Mesendoderm (in vitro differentiated cells): ENCODE measurements at regions not wholly inside any gene's neighbourhood (a gene's known extent, or its start where the extent isn't known, plus 50 kb on each side); places are given as distances from the start of the nearest gene placed in this dataset.

Source experiments
- DNase-seq: peaks from one replicate; pipeline ENCODE4 v3.0.0; 2013
- H2AK5ac ChIP-seq: 2 replicates; pipeline ENCODE4 v1.6.1; 2013; ENCODE audit warnings: low read length, inconsistent platforms
- H2BK120ac ChIP-seq: 2 replicates; pipeline ENCODE4 v1.6.1; 2013; ENCODE audit warnings: low read depth, mild to moderate bottlenecking, low read length, moderate library complexity, mixed read lengths
- H2BK15ac ChIP-seq: replicated peaks from 2 replicates; pipeline ENCODE4 v1.6.1; 2013; ENCODE audit warnings: low read depth, mild to moderate bottlenecking, moderate library complexity
- H2BK5ac ChIP-seq: 2 replicates; pipeline ENCODE4 v1.6.1; 2013; ENCODE audit warnings: low read length, inconsistent platforms
- H3K18ac ChIP-seq: 2 replicates; pipeline ENCODE4 v1.6.1; 2013; ENCODE audit warnings: mild to moderate bottlenecking, low read length, mixed read lengths
- H3K23ac ChIP-seq: one replicate; pipeline ENCODE4 v1.6.1; 2013; ENCODE audit warnings: low read length
- H3K27ac ChIP-seq: 2 replicates; pipeline ENCODE4 v1.5.1; 2013; ENCODE audit warnings: low read depth, mild to moderate bottlenecking, inconsistent platforms, low read length, moderate library complexity
- H3K27me3 ChIP-seq: 2 replicates; pipeline ENCODE4 v1.6.1; 2013; ENCODE audit warnings: low read length, control low read depth, mild to moderate bottlenecking, inconsistent platforms; ENCODE audit not compliant: insufficient read depth, poor library complexity
- H3K36me3 ChIP-seq: 2 replicates; pipeline ENCODE4 v1.6.1; 2013; ENCODE audit warnings: low read length, inconsistent platforms; ENCODE audit not compliant: control insufficient read depth, insufficient read depth
- H3K4ac ChIP-seq: one replicate; pipeline ENCODE4 v1.6.1; 2013; ENCODE audit warnings: low read depth, mild to moderate bottlenecking, low read length, moderate library complexity
- H3K4me1 ChIP-seq: 2 replicates; pipeline ENCODE4 v1.6.1; 2013; ENCODE audit warnings: low read depth, low read length, inconsistent platforms; ENCODE audit not compliant: control insufficient read depth
- H3K4me2 ChIP-seq: 2 replicates; pipeline ENCODE4 v1.6.1; 2013; ENCODE audit warnings: low read length
- H3K4me3 ChIP-seq: 2 replicates; pipeline ENCODE4 v1.5.1; 2013; ENCODE audit warnings: mild to moderate bottlenecking, low read length
- H3K56ac ChIP-seq: one replicate; pipeline ENCODE4 v1.6.1; 2013; ENCODE audit warnings: low read length
- H3K79me1 ChIP-seq: 2 replicates; pipeline ENCODE4 v1.6.1; 2013; ENCODE audit warnings: low read length, inconsistent platforms
- H3K79me2 ChIP-seq: 2 replicates; pipeline ENCODE4 v1.6.1; 2013; ENCODE audit warnings: mild to moderate bottlenecking, low read length; ENCODE audit not compliant: control insufficient read depth, insufficient read depth
- H3K9ac ChIP-seq: 2 replicates; pipeline ENCODE4 v1.6.1; 2013; ENCODE audit warnings: low read length, inconsistent platforms
- H4K5ac ChIP-seq: one replicate; pipeline ENCODE4 v1.6.1; 2013; ENCODE audit warnings: low read length
- H4K8ac ChIP-seq: one replicate; pipeline ENCODE4 v1.6.1; 2013; ENCODE audit warnings: low read depth, mild to moderate bottlenecking, control low read depth, low read length, moderate library complexity
- WGBS: extraction: QIAGEN DNeasy Blood & Tissue Kit; methylation state at CpG from one replicate; pipeline ENCODE4 v1.1.7; 2013; ENCODE audit warnings: low lambda C conversion rate, missing lambda C conversion rate; ENCODE audit not compliant: insufficient coverage; ENCODE audit errors: extremely low coverage; 5-methylcytosine and 5-hydroxymethylcytosine counted together

DNA sequence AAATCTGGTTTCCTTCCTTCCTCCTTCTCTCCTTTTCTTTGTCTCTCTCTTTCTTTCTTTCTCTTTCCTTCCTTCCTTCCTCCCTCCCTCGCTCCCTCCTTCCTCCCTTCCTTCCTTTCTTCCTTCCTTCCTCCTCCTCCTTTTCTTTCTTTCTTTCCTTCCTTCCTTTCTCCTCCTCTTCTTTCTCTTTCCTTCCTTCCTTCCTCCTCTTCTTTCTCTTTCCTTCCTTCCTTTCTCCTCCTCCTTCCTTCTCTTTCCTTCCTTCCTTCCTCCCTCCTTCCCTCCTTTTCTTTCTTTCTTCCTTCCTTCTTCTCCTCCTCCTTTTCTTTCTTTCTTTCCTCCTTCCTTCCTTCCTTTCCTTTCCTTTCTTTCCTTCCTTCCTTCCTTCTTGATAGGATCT lies 61.2 kb downstream of the VIP start:
- no peak overlapping the region for H2BK15ac ChIP-seq
- H3K4me1 ChIP-seq: no peaks in the 10 kb centered on the region
- no peak overlapping the region for H3K27ac ChIP-seq
- no peak overlapping the region for H3K23ac ChIP-seq
- no peak overlapping the region for H4K8ac ChIP-seq
- H2BK5ac ChIP-seq: no peak overlapping the region
- no peak overlapping the region for H3K4ac ChIP-seq
- no peak for DNase-seq
- no peaks in the 10 kb centered on the region for H3K79me2 ChIP-seq
- H2AK5ac ChIP-seq: no peak overlapping the region
- H3K9ac ChIP-seq: no peak overlapping the region
- H3K4me2 ChIP-seq: no peak overlapping the region
- no peak overlapping the region for H4K5ac ChIP-seq
- no peaks in the 10 kb centered on the region for H3K36me3 ChIP-seq
- H3K4me3 ChIP-seq: no peak overlapping the region
- H3K18ac ChIP-seq: no peak overlapping the region
- no CpG with 5 or more reads among the region's 1 CpG for WGBS
- no peak overlapping the region for H2BK120ac ChIP-seq
- H3K56ac ChIP-seq: no peak overlapping the region
- H3K27me3 ChIP-seq: no peaks in the 10 kb centered on the region
- no peaks in the 10 kb centered on the region for H3K79me1 ChIP-seq

DNA sequence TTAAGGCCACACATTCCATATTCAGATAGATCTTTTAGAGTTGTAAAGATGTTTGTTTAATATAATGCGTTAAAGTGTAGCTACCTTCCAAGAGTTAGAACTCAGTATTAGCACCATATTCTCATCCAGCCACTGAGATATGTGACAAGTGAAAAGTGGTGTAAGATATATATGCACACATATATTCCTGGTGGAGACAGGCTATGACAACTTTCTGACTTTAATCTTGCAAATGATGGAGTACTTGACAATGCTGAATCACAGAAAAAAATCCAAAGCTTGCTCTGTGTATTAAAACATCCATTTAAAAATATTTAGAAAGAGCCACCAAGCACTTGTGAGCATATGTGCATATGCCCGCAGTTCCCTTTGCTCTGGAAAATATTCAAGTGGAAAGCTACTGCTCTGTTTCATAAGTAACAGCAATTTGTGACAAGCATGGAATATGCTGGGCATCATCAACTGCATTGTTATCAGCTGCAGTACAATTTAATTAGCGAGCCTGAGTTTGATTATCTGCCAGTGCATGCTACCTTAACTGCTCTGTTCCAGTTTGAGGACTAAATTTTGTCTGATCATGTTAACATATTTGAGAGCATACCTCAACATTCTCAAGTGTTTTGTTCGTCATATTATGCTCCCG lies 64.8 kb downstream of the VIP start:
- Histone ChIP-seq H3K27me3 (no peaks in the 10 kb centered on the region), H2AK5ac (no peak overlapping the region), H2BK5ac (no peak overlapping the region), H3K79me1 (no peaks in the 10 kb centered on the region), H4K8ac (no peak overlapping the region), H3K9ac (no peak overlapping the region), H3K18ac (no peak overlapping the region), H3K27ac (no peak overlapping the region), H3K36me3 (no peaks in the 10 kb centered on the region), H4K5ac (no peak overlapping the region), H3K4ac (no peak overlapping the region), H3K4me2 (no peak overlapping the region), H3K23ac (no peak overlapping the region), H3K56ac (no peak overlapping the region), H3K79me2 (no peaks in the 10 kb centered on the region), H3K4me1 (no peaks in the 10 kb centered on the region), H2BK15ac (no peak overlapping the region), H2BK120ac (no peak overlapping the region), H3K4me3 (no peak overlapping the region)
- no peak for DNase-seq
- WGBS: no CpG with 5 or more reads among the region's 5 CpGs

DNA sequence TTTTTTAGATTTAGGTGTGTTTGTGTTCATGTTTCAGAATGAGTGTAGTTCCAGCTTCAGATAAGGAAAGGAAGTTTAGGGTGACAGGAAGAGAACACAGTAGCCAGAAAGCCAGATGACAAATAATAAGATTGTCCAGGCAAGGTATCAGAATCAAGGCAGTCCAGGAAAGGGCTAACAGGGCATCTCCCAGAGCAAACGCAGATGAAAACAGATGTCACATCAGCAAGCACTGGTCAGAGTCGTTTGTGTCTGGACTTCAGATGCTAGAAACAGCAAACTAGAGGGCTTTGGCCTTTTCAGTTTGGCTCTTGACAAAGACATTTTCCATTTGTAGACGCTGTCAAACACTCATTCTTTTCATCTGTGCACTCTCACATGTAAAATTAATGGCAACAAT lies 65.5 kb downstream of the VIP start:
- Histone ChIP-seq H2BK120ac (no peak overlapping the region), H4K8ac (no peak overlapping the region), H4K5ac (no peak overlapping the region), H3K18ac (no peak overlapping the region), H3K4ac (no peak overlapping the region), H3K9ac (no peak overlapping the region), H3K79me1 (no peaks in the 10 kb centered on the region), H3K27ac (no peak overlapping the region), H3K56ac (no peak overlapping the region), H3K4me1 (no peaks in the 10 kb centered on the region), H3K4me3 (no peak overlapping the region), H3K4me2 (no peak overlapping the region), H3K23ac (no peak overlapping the region), H3K36me3 (no peaks in the 10 kb centered on the region), H2BK5ac (no peak overlapping the region), H2AK5ac (no peak overlapping the region), H3K27me3 (no peaks in the 10 kb centered on the region), H2BK15ac (no peak overlapping the region), H3K79me2 (no peaks in the 10 kb centered on the region)
- no CpG with 5 or more reads among the region's 3 CpGs for WGBS
- DNase-seq: no peak

DNA sequence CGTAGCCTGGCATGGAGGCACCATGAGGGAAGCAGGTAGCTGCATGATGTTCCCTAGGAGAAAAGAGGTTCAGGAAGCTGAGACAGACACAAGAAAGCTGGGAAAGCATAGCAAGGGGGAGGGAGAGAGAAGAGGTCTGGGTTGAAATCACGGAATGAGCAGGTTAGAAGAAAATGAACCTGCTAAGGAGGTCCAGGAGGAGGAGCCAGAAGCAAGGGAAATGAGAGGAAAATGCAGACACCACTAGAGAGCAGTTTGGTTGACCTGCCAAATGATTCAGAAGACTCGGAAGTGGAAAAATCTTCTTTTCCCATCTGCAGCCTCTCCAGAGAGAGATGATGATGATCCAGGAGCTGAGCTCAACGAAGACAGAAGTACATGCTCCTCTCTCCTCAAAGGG lies 70.9 kb downstream of the VIP start:
- H3K4me1 ChIP-seq: no peaks in the 10 kb centered on the region
- H2AK5ac ChIP-seq: no peak overlapping the region
- H3K9ac ChIP-seq: no peak overlapping the region
- H2BK120ac ChIP-seq: no peak overlapping the region
- H3K4me2 ChIP-seq: no peak overlapping the region
- no peaks in the 10 kb centered on the region for H3K79me1 ChIP-seq
- no peak overlapping the region for H3K18ac ChIP-seq
- H3K79me2 ChIP-seq: no peaks in the 10 kb centered on the region
- H3K36me3 ChIP-seq: no peaks in the 10 kb centered on the region
- H3K4me3 ChIP-seq: no peak overlapping the region
- no peaks in the 10 kb centered on the region for H3K27me3 ChIP-seq
- H2BK15ac ChIP-seq: no peak overlapping the region
- no peak overlapping the region for H3K27ac ChIP-seq
- H2BK5ac ChIP-seq: no peak overlapping the region
- DNase-seq: peak; percentile 59
- no peak overlapping the region for H4K8ac ChIP-seq
- H3K23ac ChIP-seq: no peak overlapping the region
- H3K4ac ChIP-seq: no peak overlapping the region
- WGBS: no CpG with 5 or more reads among the region's 4 CpGs
- no peak overlapping the region for H3K56ac ChIP-seq
- H4K5ac ChIP-seq: no peak overlapping the region

DNA sequence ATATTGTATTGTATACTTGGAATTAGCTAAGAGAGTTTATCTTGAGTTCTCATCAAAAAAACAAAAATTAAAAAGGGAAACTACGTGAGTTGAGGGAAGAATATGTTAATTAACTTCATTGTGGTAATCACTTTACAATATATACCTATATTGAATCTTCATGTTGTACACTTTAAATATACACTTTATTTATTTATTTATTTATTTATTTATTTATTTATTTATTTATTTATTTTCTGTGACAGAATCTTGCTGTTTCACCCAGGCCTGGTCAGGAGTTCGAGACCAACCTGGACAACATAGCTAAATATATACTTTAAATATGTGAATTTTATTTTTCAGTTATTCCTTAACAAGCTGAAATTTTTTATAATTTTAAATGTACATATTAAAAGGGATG lies 74.1 kb downstream of the VIP start:
- no peak overlapping the region for H3K4me2 ChIP-seq
- no peak overlapping the region for H2AK5ac ChIP-seq
- WGBS: no CpG with 5 or more reads among the region's 2 CpGs

DNA sequence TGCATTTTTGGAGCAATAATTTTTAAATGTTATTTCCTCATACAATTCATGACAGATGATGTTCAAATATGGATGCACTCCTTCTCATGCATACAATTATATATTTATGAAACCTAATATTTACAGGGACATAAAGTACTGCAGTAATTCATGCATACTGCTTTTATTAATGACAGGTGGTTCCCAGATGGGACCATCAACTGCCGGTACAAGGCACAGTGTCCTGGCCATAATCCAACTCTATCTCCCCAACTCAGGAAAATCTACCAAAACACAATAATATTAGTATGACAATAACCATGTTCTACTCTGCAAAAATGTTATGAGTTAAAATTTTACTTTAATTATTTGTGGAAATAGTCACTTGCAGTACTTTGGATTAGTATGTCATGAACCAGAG lies 77.8 kb downstream of the VIP start:
- Histone ChIP-seq H3K4me3 (no peak overlapping the region), H3K56ac (no peak overlapping the region), H2BK5ac (no peak overlapping the region), H3K18ac (no peak overlapping the region), H3K23ac (no peak overlapping the region), H3K27me3 (no peaks in the 10 kb centered on the region), H3K4me2 (no peak overlapping the region), H4K8ac (no peak overlapping the region), H3K9ac (no peak overlapping the region), H3K79me2 (no peaks in the 10 kb centered on the region), H2BK15ac (no peak overlapping the region), H4K5ac (no peak overlapping the region), H3K27ac (no peak overlapping the region), H3K79me1 (no peaks in the 10 kb centered on the region), H3K4me1 (no peaks in the 10 kb centered on the region), H3K4ac (no peak overlapping the region), H3K36me3 (no peaks in the 10 kb centered on the region), H2AK5ac (no peak overlapping the region), H2BK120ac (no peak overlapping the region)
- DNase-seq: no peak
- no CpG with 5 or more reads among the region's 1 CpG for WGBS

More for the DNA sequence above, 74.1 kb downstream of the VIP start:
- H2BK120ac ChIP-seq: no peak overlapping the region
- no peak overlapping the region for H3K18ac ChIP-seq
- no peak overlapping the region for H3K56ac ChIP-seq
- H3K36me3 ChIP-seq: no peaks in the 10 kb centered on the region
- H3K9ac ChIP-seq: no peak overlapping the region
- H3K23ac ChIP-seq: no peak overlapping the region
- no peak for DNase-seq
- no peak overlapping the region for H3K4me3 ChIP-seq
- H3K27ac ChIP-seq: no peak overlapping the region
- no peak overlapping the region for H2BK5ac ChIP-seq
- H3K27me3 ChIP-seq: no peaks in the 10 kb centered on the region
- no peaks in the 10 kb centered on the region for H3K79me1 ChIP-seq
- H2BK15ac ChIP-seq: no peak overlapping the region
- no peak overlapping the region for H3K4ac ChIP-seq
- H4K8ac ChIP-seq: no peak overlapping the region
- no peaks in the 10 kb centered on the region for H3K79me2 ChIP-seq
- H4K5ac ChIP-seq: no peak overlapping the region
- no peaks in the 10 kb centered on the region for H3K4me1 ChIP-seq
